WERI-Rb-1 (cell line): ENCODE measurements at regions not wholly inside any gene's neighbourhood (a gene's known extent, or its start where the extent isn't known, plus 50 kb on each side); places are given as distances from the start of the nearest gene placed in this dataset.

Experiments used
- DNase-seq: peaks from one replicate; pipeline ENCODE4 v3.0.0-alpha.2; 2020
- H3K27ac ChIP-seq: fragments of 250-450 bp; sonication (Bioruptor Pico); 2 replicates; pipeline ENCODE4 v1.5.1; 2020; ENCODE audit warnings: mild to moderate bottlenecking, moderate library complexity
- H3K27me3 ChIP-seq: fragments of 250-450 bp; sonication (Bioruptor Pico); 2 replicates; pipeline ENCODE4 v1.5.1; 2021; ENCODE audit warnings: mild to moderate bottlenecking, low read depth, moderate library complexity; ENCODE audit not compliant: insufficient read depth, severe bottlenecking
- H3K36me3 ChIP-seq: fragments of 250-450 bp; sonication (Bioruptor Pico); 2 replicates; pipeline ENCODE4 v1.5.1; 2020; ENCODE audit warnings: mild to moderate bottlenecking, moderate library complexity
- H3K4me3 ChIP-seq: 2 replicates; pipeline ENCODE4 v1.5.1; 2011; ENCODE audit warnings: low read depth, mild to moderate bottlenecking, control low read depth, low read length
- H3K9me3 ChIP-seq: fragments of 250-450 bp; sonication (Bioruptor Pico); 2 replicates; pipeline ENCODE4 v1.5.1; 2021; ENCODE audit warnings: mild to moderate bottlenecking, moderate library complexity; ENCODE audit not compliant: severe bottlenecking
- TF ChIP-seq, protein P1 (sequence below): IDR thresholded peaks from 2 replicates; pipeline ENCODE4 v1.5.1; 2011; ENCODE audit warnings: low read depth, mild to moderate bottlenecking, control low read depth, inconsistent platforms, low read length

DNA sequence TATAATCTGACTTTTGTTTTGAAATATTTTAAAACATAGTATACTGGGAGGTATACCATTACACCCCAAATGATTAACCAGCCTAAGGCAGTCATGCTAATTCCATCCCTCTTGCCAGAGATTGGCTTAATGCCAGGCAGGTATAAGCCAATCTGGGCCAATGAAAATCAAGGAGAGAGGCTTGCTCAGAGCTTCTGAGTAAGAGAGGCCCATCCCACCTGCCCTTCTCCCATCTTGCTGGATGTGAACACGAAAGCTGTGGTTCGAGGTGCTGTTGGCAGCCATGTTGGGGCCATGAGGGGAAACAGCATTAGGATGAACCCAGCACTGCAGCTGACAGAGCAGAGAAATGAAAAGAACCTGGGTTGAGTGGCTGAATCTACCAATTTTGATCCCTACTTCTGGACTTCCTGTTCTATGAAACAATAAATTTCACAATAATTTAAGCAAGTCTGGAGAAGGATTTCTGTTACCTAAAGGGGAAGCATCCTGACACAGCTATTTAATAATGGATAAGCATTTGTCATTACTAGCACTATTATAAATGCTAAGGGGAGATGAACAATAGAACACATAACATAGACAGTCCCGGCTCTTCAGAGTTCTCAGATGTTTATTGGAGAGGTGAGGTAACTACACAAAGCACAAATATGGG is 152.3 kb downstream of the CDC5L start:
- Histone ChIP-seq H3K4me3 (no peak overlapping the region), H3K27me3 (no peaks in the 10 kb centered on the region), H3K27ac (no peak overlapping the region), H3K36me3 (no peaks in the 10 kb centered on the region), H3K9me3 (no peaks in the 10 kb centered on the region)
- TF ChIP-seq, protein P1, sequence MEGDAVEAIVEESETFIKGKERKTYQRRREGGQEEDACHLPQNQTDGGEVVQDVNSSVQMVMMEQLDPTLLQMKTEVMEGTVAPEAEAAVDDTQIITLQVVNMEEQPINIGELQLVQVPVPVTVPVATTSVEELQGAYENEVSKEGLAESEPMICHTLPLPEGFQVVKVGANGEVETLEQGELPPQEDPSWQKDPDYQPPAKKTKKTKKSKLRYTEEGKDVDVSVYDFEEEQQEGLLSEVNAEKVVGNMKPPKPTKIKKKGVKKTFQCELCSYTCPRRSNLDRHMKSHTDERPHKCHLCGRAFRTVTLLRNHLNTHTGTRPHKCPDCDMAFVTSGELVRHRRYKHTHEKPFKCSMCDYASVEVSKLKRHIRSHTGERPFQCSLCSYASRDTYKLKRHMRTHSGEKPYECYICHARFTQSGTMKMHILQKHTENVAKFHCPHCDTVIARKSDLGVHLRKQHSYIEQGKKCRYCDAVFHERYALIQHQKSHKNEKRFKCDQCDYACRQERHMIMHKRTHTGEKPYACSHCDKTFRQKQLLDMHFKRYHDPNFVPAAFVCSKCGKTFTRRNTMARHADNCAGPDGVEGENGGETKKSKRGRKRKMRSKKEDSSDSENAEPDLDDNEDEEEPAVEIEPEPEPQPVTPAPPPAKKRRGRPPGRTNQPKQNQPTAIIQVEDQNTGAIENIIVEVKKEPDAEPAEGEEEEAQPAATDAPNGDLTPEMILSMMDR: no peak
- DNase-seq: no peak

DNA sequence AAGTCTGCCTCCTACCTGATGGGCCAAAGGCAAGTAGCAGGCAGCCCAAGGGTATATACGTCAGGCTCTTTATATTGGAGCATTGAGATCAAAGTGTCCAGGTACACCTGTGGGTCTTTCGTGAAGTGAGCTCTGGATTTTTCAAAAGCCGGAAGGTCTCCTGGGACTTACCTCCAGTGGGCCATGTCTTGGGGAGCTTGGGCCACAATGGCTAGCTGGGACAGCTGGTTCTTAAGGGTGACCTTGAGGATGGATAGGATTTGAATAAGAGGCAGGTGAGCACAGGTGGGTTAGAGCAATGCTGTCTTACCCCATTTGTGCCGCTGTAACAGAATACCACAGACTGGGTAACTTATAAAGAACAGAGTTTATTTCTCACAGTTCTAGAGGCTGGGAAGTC is 153.4 kb downstream of the CDC5L start:
- no peak overlapping the region for H3K4me3 ChIP-seq
- H3K36me3 ChIP-seq: no peaks in the 10 kb centered on the region

DNA sequence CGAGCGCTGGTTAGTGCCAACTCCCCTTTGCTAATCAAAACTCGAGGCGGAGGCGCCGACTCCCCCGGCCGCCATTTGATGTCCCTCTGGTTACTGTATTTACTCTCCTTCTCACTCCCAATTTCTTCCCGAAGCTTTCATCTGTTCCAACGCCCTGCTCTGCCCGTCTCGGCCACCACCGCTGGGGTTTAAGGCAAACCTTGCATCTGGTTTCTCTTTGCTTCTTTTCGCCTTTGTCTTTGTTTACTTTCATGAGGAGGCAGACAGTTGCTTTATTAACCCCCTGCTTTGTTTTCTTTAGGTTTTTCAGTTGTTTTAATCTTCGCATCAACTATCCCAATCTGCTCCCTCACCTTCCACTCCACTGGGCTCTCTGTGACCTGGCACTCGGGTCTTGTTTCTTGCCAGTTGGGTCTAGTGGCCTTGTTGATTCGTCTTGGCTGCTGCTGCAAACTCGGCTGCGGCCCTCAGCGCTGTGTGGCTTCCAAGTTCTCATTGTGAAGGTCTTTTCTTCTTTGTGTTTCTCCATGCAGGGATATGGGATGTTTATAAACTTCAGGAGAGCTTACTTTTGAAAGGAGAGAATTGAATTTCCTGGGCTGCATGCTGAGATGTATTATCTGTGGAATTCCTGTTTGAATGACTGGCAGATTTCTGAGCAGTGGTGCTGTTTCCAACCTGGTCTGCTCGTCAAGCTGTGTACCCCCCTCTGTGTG is 155.1 kb downstream of the CDC5L start:
- Histone ChIP-seq H3K27ac (no peak overlapping the region), H3K9me3 (no peaks in the 10 kb centered on the region), H3K27me3 (no peaks in the 10 kb centered on the region), H3K36me3 (no peaks in the 10 kb centered on the region), H3K4me3 (no peak overlapping the region)
- TF ChIP-seq, protein P1: no peak
- DNase-seq: peak; percentile 5

More for the DNA sequence above, 153.4 kb downstream of the CDC5L start:
- Histone ChIP-seq H3K9me3 (no peaks in the 10 kb centered on the region), H3K27ac (no peak overlapping the region), H3K27me3 (no peaks in the 10 kb centered on the region)
- DNase-seq: no peak
- TF ChIP-seq, protein P1: no peak

DNA sequence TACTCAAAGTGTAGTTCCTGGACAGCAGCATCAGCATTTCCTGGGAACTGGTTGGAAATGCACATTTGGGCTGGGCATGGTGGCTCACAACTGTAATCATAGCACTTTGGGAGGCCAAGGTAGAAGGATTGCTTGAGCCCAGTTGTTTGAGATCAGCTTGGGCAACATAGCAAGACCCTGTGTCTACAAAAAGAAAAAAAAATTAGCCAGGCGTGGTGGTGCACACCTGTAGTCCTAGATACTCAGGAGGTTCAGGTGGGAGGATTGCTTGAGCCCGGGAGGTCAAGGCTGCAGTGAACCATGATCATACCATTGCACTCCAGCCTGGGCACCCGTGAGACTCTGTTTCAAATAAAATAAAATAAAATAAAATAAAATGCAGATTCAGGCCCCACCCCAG is 156.2 kb downstream of the CDC5L start:
- Histone ChIP-seq H3K27me3 (no peaks in the 10 kb centered on the region), H3K4me3 (no peak overlapping the region), H3K36me3 (no peaks in the 10 kb centered on the region), H3K9me3 (no peaks in the 10 kb centered on the region), H3K27ac (no peak overlapping the region)
- no peak for DNase-seq
- TF ChIP-seq, protein P1: no peak

DNA sequence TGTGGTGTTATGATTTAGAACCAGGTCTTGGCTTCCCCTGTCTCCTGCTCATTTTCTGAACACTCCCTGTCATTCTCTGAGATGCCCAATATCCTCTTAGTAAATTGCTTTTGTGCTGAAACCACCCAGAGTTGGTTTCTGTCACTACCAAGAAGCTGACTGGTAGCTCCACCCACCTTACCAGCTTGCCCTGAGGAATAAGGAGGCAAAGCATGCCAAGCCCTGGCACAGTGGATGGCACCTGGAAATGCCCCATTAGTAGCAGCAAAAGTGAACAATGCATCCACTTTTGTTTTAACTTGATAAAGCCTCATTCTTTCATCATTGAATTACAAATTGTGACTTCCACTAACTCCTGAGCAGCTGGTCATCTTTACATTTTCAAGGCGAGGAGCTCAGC is 157.7 kb downstream of the CDC5L start:
- Histone ChIP-seq H3K9me3 (peaks cover 6% of the 10 kb centered on the region), H3K36me3 (no peaks in the 10 kb centered on the region), H3K27ac (no peak overlapping the region), H3K4me3 (no peak overlapping the region), H3K27me3 (no peaks in the 10 kb centered on the region)
- TF ChIP-seq, protein P1: no peak
- no peak for DNase-seq
